ENCODE measurements at regions not wholly inside any gene's neighbourhood (a gene's known extent, or its start where the extent isn't known, plus 50 kb on each side); places are given as distances from the start of the nearest gene placed in this dataset.

GRCh38 chr3:110180733-110181132, 843.4 kb upstream of the DPPA4 start:
- H3K27ac ChIP-seq: no peak overlapping the region

GRCh38 chr3:110181226-110181625, 843.9 kb upstream of the DPPA4 start:
- no peak overlapping the region for H3K27ac ChIP-seq
- TF ChIP-seq ZFX (IDR thresholded peaks at IDR 0.05): no peak
- no peak for TF ChIP-seq CTCF (conservative IDR thresholded peaks at IDR 0.05)

More at GRCh38 chr3:110180733-110181132, 843.4 kb upstream of the DPPA4 start:
- TF ChIP-seq ZFX (IDR thresholded peaks at IDR 0.05) (no peak), CTCF (conservative IDR thresholded peaks at IDR 0.05) (0 out of 2 replicates have a peak, but pooled peaks have one; percentile 10)

- H3K27ac ChIP-seq: no peak overlapping the region
- TF ChIP-seq CTCF (conservative IDR thresholded peaks at IDR 0.05) (no peak), ZFX (IDR thresholded peaks at IDR 0.05) (no peak)
Measured at GRCh38 chr3:110184536-110184935, 847.2 kb upstream of the DPPA4 start.

- TF ChIP-seq ZFX (IDR thresholded peaks at IDR 0.05) (no peak), CTCF (conservative IDR thresholded peaks at IDR 0.05) (no peak)
- H3K27ac ChIP-seq: no peak overlapping the region
Measured at GRCh38 chr3:110193074-110193473, 855.7 kb upstream of the DPPA4 start.

- no peak overlapping the region for H3K27ac ChIP-seq
- TF ChIP-seq CTCF (conservative IDR thresholded peaks at IDR 0.05) (no peak), ZFX (IDR thresholded peaks at IDR 0.05) (no peak)
Measured at GRCh38 chr3:110198717-110199587, 861.6 kb upstream of the DPPA4 start.

- TF ChIP-seq ZFX (IDR thresholded peaks at IDR 0.05) (no peak), CTCF (conservative IDR thresholded peaks at IDR 0.05) (no peak)
- H3K27ac ChIP-seq: no peak overlapping the region
Measured at GRCh38 chr3:110199588-110199943, 862.2 kb upstream of the DPPA4 start.

- no peak overlapping the region for H3K27ac ChIP-seq
- no peak for TF ChIP-seq ZFX (IDR thresholded peaks at IDR 0.05)
- TF ChIP-seq CTCF (conservative IDR thresholded peaks at IDR 0.05): no peak
Measured at GRCh38 chr3:110210086-110210660, 861.4 kb upstream of the NECTIN3 start.
